ENCODE measurements at regions not wholly inside any gene's neighbourhood (a gene's known extent, or its start where the extent isn't known, plus 50 kb on each side); places are given as distances from the start of the nearest gene placed in this dataset.
A peak's percentile ranks its signal among the peaks of the same experiment; 100 is the strongest.
"Not testable (repeated sequence)": the region's sequence is repeated elsewhere in the genome, so short reads cannot be mapped to it uniquely, and the experiment has no call there.

DNA sequence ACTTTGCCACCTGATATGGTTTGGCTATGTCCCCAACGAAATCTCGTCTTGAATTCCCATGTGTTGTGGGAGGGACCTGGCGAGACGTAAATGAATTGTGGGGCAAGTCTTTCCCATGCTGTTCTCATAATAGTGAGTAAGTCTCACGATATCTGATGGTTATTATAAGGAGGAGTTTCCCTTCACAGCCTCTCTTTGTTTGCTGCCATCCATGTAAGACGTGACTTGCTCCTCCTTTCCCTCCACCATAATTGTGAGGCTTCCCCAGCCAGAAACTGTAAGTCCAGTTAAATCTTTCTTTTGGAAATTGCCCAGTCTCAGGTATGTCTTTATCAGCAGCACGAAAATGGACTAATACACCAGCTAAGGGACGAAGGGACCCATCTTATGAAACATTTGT lies 1303.3 kb downstream of the SUCLG1 start:
- no peak for DNase-seq

DNA sequence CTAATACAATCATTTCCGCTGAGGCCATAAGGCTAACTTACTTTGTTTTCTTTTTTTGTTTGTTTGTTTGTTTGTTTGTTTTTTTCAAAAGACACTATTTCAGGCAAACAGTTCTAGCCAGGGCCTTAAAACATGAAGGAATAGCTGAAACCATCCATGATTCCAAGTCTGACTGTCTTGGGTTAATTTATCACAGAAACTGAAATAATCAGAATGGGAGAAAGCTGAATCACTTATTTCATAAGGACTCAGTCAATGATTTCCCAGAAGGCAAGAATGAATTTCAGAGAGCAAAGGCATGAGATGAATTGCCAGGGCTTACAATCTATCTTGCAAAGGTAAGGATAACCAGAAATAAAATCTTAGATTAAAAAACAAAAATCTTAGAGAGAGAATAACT lies 1315.1 kb downstream of the SUCLG1 start:
- no peak for DNase-seq

DNA sequence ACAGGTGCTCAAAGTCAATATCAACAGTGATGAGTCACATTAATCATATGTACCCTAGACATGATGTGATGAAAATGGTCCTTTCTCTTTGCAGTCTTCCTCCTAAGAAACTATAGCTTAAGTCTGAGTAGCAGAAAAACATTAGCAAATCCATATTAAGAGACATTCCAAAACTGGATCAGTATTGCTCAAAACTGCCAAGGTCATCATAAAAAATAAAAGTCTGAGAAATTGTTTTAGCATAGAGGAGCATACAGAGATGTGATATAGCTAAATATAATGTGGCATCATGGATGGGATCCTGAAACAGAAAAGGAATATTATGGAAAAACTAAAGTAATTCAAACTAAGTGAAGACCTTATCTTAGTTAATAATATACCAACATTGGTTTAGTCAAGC lies 1316.1 kb downstream of the SUCLG1 start:
- no peak for DNase-seq

DNA sequence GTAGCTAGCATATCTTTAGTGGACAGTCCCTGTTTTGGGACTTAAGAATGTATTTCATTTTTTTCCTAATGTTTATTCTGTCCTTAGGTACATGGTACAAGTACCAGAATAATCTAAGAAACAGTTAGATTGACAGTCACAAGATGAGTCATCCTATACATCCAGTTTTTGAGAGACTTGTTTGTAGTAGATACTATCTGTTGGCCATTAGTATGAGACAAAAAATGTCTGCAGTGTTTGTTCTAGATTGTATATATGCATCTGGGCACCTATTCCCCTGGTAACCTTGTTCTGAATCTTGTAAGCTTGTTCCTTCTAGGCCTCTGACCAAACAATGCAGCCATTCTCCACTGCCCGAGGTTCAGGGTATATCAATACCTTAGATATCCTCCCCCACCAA lies 1343.5 kb downstream of the SUCLG1 start:
- no peak for DNase-seq

DNA sequence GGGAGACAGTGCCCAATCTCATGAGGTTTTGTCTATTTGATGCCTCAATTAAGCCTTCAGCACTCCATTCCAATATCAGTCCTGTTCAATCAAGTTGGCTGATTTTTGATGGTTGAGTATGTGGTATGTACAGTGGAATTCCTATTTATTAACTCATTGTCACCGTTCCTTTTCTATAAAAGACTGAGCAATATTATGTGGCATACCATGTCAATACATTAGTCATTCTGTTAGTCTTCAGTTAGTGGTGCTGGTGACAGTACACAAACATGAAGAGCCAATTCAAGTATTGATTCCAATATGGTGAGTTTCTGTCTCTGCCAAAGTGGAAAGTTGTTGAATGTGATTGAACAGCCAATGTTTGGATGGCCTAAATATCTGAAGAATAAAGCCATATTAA lies 1343.9 kb downstream of the SUCLG1 start:
- no peak for DNase-seq

DNA sequence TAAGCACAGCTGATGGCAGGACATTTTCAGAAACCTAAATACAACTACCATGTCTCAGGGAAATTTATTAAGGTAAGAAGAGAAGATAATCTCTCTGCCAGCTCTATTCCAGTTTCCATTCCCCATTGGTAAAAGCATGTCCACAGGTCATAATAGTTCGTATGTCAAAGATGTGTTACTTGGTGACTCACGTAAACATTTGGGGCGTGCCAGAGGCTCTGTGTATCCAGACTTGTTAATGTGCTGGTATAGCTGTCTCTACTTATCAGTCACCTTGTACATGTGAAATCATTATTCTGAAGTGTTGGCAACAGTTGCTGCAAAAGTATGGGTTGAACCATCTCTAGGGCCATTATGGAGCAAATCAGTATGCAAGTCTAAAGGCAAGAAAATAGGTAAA lies 1345.1 kb downstream of the SUCLG1 start:
- DNase-seq, result no peak

DNA sequence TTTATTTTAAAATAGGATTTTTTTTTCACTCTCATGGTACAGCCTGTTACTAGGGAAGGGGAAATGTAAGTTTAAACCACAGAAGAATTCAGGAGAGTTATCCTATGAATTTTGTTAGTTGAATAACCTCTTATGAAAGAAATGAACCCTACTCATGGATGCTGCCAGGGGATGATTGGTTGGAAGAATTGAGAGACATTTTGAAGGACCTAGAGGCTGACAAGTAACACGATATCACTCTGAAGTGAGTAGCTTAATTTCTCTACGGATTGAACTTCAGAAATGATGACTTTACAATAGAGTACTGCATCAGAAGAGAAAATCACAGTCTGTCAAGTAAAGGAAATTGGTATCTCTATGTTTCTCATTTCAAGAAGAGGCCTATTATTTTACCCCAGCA lies 1346.2 kb downstream of the SUCLG1 start:
- DNase-seq, result no peak

DNA sequence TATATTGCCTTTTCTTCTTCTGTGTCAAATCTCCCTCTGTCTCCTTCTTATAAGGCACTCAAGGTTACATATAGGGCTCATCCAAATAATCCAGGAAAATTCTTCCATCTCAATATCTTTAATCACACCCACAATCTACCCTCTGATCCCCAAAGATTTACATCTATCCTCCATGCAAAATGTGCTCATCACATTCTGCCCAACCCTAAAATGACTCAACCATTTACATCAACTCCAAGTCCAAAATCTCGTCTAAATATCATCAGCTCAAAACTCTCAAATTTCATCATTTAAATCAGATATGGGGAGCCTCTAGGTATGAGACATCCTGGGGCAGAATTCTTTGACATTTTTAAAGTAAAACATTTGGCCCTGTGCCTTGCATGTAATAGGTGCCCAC lies 1349.8 kb downstream of the SUCLG1 start:
- DNase-seq, result no peak

DNA sequence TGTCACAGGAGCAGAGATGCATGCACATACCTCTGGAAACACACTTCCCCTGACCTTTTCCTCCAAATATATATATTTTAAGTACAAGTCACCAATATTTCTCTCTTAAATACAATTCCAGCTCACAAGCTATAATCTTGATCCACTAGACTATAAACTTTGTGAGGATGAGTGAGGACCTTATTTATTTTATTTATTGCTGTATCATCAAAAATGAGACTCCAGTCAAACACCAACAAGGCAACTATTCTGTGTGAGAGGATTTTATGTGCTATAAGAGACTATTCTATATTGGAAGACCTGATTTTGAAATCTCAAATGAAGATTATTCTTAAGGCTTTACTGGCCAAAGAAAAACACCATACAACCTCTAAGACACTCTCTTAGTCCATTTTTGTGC lies 1352.2 kb downstream of the SUCLG1 start:
- no peak for DNase-seq

DNA sequence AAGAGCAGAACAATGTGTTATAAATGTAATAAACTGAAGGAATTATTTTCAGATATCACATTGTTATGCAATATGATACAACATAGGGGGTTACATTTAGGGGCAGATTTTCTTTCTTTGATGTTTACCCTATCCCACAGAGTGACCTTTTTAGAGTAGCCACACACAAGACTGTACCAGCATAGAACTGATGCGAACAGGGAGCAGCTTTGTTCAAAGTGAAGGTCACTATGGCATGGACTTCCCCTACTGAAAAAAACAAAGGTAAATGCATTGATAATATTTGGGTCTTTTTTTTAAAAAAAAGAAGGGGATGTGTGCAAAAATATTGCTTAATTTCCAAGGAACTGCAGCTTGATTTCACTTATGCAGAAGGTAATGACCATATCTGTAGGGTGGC lies 1354.9 kb downstream of the SUCLG1 start:
- DNase-seq, result no peak

DNA sequence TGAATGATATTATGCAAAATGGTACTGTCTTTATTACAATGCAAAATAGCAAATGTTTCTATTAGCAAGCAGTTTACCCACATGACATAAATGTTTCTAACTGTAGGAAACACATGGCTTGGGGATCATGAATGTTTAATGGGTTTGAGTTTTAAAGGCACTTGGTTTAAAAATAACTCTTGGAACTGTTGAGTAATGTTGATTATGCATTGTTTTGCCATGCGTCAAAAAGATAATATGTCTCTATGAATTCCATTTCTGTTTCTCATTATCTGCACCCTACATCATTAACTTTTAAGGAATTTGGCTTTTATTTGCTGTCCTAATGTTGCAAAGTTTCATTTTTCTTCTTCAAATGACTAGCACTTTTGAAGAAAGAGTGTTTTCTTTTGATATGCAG lies 1355.5 kb downstream of the SUCLG1 start:
- no peak for DNase-seq

DNA sequence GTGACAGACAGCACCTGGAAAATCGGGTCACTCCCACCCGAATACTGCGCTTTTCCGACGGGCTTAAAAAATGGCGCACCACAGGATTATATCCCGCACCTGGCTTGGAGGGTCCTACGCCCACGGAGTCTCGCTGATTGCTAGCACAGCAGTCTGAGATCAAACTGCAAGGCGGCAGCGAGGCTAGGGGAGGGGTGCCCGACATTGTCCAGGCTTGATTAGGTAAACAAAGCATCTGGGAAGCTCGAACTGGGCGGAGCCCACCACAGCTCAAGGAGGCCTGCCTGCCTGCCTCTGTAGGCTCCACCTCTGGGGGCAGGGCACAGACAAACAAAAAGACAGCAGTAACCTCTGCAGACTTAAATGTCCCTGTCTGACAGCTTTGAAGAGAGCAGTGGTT lies 1370.0 kb downstream of the SUCLG1 start:
- DNase-seq, result not testable (repeated sequence)

DNA sequence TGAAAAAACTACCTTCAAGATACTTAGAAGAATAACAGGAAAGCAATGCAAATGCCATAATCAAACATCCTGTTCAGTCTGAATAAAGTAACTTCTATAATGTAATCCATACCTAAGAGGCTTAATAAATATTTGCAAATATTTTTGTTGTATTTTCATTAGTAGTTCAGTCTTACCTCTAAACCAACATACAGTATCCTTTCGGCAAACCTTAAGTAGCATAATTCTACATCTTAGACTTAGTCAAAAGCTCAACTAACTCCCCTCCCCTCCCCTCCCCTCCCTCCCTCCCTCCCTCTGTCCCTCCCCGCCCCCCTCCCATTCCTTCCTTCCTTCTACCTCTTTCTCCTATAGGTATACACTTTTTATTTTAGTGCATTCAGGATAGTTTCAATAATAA lies 1373.2 kb downstream of the SUCLG1 start:
- DNase-seq, result no peak

DNA sequence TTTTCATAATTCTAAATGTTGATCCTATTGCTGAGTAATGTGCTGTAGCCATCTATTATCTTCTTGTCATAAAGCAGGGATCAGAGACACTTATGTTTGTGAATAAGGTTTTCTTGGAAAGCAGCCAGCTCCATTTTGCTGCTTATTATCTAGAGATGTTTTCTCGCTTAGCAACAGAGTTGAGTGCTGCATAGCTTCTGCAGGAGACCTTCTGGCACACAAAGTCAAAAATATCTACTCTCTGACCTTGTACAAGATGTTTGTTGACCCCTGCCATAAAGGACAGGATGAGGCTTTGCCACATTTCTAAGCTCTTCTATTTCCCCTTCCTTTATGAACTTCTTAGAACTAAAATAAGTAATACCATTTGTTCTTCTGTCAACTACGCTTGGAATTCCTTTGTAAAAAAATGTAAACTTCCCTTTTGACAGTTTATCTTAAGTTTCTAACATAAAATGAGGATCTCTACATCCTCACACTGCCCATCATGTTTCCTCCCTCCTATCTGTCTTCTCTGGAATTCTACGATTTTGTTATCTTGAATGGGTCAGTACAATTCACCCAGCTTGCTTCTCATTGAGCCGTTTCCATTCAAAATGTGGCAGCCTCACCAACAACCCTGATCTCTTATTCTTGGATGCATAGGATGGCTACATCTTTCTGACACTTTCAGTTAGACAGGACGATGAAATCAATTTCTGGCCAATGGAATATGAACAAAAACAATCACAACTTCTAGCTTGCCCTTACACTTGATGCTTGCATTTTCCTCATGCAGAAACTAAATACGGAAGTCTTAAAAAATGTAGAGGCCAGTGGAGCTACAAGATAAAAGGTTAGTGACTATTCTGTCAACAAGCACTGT lies 1377.0 kb downstream of the SUCLG1 start:
- DNase-seq, result peak; percentile 55

DNA sequence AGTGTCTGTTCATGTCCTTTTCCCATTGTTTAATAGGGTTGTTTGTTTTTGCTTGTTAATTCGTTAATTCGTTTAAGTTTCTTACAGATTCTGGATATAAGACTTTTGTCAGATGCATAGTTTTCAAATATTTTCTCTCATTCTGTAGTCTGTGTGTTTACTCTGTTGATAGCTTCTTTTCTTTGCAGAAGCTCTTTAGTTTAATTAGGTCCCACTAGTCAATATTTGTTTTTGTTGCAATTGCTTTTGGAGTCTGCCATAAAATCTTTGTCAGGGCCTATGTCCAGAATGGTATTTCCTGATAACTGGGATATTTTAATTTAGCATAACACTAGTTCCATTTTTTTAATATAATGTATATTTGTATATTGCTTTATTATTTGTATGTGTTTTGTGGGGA lies 1380.1 kb downstream of the SUCLG1 start:
- DNase-seq, result no peak

DNA sequence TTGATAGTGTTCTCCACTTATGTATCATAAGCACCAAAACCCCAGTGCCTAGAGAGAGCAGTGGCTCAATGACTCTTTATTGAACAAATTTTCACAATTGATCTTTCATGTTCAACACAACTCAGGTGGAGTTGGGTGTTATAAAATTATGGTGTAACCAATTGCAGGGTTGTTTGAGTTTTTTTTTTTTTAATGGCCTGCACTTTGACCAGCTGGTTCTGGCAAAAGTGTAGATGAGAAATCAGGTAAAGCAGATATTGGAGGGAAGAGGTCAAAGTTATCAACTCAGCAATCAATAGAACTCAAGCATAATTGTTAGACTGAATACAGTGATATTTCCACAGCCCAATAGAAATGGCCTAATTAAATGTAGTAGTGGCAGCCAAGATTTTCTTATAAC lies 1386.3 kb downstream of the SUCLG1 start:
- DNase-seq, result no peak

DNA sequence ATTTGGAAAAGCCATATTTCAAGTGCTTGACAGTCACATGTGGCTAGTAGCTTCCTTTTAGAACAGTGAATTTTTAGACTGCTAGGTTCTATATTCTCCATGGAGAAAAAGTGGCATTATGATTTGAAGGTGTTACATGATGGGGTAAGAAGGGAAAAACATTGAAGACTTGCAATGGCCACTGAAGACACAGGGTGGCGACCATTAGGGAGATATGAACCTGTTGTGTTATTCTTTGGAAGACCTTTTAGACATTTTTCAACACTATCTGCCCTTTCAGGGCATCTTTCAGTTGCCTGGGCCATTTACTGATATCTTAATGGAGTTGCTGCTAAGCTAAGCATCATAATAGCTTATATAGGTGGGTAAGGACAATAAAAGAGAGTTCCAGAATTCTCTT lies 1387.2 kb downstream of the SUCLG1 start:
- no peak for DNase-seq

DNA sequence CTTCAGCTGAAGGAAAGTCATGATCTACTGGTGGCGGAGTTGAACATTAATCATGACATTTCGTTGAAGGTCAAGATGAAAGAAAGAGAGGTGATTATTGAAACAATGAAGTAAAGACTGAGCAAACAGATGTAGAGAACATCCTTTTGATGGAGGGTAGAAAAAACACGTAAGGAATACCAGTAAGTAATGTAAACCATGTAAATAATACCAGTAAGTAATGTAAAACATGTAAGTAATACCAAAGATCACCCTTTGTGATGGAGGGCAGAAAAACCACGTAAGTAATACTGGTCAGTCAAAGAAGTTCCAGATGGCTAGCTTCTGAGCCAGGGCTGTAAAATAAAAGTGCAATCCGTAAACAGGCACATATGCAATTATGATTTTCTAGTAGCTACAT lies 1387.7 kb downstream of the SUCLG1 start:
- no peak for DNase-seq

DNA sequence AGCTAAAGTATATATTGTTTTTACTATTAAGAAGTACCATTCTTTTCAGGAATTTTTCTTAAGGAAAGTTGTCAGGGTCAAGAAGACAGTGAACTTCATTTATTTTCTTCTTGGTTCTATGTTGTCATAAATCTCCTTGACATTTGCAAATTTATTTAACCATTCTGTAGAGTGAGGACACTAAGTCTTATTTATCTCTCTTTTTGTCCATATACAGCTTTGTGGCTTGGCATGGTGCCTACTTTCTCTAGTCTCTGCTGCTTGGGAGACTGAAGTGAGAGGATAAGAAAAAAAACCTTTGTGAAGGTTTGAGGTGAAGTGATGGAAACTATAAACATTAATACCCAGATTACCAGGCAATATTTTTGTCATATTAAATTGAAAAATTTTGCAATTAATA lies 1389.4 kb downstream of the SUCLG1 start:
- DNase-seq, result no peak

DNA sequence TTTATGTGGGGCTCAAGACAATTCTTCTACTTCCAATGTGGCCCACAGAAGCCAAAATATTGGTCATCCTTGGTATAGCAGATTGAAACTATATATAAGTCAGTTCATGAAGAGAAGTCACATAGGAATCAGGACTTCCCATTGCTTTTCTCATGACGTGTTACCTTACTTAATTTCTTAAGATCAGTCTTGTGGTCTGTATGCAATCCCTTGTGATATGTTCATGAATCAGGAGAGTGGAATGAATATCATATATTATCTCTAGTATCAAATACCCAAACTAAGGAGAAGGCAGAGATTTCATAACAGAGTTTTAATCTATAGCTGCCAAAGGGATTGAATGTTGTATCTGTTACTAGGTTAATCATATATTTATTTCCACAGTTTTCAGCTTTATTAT lies 1390.4 kb downstream of the SUCLG1 start:
- no peak for DNase-seq

DNA sequence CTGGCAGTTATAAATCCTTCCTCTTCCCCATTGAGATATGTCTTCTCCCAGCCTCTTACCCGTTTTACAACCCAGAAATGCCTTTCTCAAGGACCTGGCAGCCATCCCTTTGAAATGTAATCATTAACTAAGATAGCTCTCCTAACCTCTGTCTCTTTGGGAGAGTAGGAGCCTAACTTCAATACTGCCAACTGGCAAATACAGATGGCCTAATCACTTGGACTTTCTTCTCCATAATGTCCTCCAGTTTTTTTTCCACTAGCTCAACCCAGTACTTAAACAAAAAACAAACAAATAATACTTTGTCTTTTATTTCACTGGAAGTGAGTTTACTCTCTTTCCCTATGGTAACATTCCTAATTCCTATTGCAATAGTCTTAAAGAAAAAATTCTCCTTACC lies 1391.1 kb downstream of the SUCLG1 start:
- no peak for DNase-seq

DNA sequence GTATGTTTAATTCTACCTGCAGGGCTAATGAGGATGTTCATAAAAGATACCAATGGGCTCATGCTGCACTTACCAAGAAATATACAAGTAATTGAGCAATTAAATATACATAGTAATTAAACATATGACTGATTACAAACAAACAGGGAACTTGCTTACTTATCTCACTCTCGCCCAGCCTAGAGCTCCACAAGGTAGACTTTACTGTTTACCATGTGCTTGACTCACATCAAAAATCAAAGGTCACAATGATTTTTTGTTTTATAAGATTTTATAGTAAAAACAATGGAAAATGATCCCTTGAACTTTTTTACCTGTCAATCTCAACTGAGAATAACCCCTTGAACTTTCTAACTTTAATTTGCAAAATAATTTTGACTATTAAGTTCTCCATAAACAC lies 1395.1 kb downstream of the SUCLG1 start:
- no peak for DNase-seq

DNA sequence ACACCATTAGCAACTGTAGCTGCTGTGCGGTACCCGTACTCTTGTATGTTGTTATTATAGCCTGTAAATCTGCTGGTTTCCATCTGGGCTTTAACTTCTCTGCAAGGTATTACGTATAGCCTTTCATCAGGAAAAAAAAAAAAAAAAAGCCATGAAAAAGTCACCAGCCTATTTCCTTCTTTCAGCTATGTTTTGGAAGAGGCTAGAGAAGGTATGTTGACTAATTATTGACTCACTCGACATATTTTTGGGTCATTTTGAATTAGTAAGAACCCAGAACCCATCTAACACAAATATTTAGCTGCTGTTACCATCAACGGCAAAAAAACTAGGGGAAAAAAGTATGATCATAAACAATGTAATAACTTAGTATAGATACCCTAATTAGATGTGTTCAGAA lies 1395.6 kb downstream of the SUCLG1 start:
- no peak for DNase-seq

DNA sequence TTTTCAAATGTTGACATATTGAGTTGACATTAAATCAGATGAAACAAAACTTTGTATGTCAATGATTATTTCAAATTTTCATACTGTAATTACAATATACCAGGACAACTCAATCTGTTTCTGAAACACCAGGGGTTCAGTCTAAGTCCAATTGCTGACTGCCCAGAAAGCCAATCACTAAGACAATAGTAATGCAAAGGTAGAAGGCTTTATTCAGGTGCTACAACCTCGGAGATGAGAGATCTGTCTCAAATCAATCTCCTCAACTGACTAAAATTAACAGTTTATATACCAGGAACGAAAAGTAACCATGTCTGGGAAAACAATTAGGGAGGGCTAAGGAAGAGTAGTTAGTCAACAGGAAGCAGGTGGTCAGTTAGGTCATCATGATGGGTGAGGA lies 1400.4 kb downstream of the SUCLG1 start:
- no peak for DNase-seq

Data from muscle of arm (tissue), 1 donor.